ENCODE measurements at regions not wholly inside any gene's neighbourhood (a gene's known extent, or its start where the extent isn't known, plus 50 kb on each side); places are given as distances from the start of the nearest gene placed in this dataset.

DNA sequence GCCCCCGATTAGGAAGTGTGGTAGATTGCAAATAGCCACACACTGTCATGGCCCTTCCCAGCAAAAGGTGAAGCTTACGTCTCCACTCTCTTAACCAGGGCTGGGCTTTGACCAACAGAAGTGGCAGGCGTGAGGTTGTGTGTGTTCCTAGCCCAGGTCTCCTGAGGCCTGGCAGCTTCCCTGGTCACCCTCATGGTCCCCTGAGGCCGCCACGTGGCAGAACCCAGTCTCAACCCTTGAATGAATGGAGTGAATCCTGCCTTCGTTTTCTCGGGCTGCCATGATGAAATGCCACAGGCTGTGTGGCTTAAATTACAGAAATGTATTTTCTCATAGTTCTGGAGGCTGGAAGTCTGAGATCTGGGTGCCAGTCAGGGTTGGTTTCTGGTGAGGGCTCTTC lies 370.4 kb downstream of the IRX2 start:
- TF ChIP-seq, protein P1, sequence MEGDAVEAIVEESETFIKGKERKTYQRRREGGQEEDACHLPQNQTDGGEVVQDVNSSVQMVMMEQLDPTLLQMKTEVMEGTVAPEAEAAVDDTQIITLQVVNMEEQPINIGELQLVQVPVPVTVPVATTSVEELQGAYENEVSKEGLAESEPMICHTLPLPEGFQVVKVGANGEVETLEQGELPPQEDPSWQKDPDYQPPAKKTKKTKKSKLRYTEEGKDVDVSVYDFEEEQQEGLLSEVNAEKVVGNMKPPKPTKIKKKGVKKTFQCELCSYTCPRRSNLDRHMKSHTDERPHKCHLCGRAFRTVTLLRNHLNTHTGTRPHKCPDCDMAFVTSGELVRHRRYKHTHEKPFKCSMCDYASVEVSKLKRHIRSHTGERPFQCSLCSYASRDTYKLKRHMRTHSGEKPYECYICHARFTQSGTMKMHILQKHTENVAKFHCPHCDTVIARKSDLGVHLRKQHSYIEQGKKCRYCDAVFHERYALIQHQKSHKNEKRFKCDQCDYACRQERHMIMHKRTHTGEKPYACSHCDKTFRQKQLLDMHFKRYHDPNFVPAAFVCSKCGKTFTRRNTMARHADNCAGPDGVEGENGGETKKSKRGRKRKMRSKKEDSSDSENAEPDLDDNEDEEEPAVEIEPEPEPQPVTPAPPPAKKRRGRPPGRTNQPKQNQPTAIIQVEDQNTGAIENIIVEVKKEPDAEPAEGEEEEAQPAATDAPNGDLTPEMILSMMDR (IDR thresholded peaks at IDR 0.05; ENCODE audit: low read length) = no peak
- TF ChIP-seq EZH2 (IDR thresholded peaks at IDR 0.05; ENCODE audit: borderline replicate concordance, low read length) = no peak

Measured in OCI-LY1 (cell line).